ENCODE measurements at regions not wholly inside any gene's neighbourhood (a gene's known extent, or its start where the extent isn't known, plus 50 kb on each side); places are given as distances from the start of the nearest gene placed in this dataset.

- DNase-seq = peak; percentile 13
Measured at GRCh38 chr7:41910940-41911600, 208.2 kb upstream of the INHBA start.

GRCh38 chr7:41907444-41907843, 204.6 kb upstream of the INHBA start:
- no peak for DNase-seq

- DNase-seq = no peak
Measured at GRCh38 chr7:41900532-41900931, 197.6 kb upstream of the INHBA start.

- no peak for DNase-seq
Measured at GRCh38 chr7:41899823-41900433, 197.0 kb upstream of the INHBA start.

GRCh38 chr7:41893656-41894055, 190.8 kb upstream of the INHBA start:
- no peak for DNase-seq

GRCh38 chr7:41892356-41893100, 189.6 kb upstream of the INHBA start:
- no peak for DNase-seq

- no peak for DNase-seq
Measured at GRCh38 chr7:41891950-41892349, 189.1 kb upstream of the INHBA start.

- DNase-seq = no peak
Measured at GRCh38 chr7:41890631-41891274, 187.9 kb upstream of the INHBA start.

- no peak for DNase-seq
Measured at GRCh38 chr7:41889472-41889871, 186.6 kb upstream of the INHBA start.

- no peak for DNase-seq
Measured at GRCh38 chr7:41889040-41889439, 186.2 kb upstream of the INHBA start.

GRCh38 chr7:41887416-41887815, 184.5 kb upstream of the INHBA start:
- DNase-seq = peak; percentile 30

- DNase-seq = peak; percentile 67
Measured at GRCh38 chr7:41886901-41887311, 184.0 kb upstream of the INHBA start.

- peak; percentile 75 for DNase-seq
Measured at GRCh38 chr7:41886262-41886900, 183.5 kb upstream of the INHBA start.

- peak; percentile 3 for DNase-seq
Measured at GRCh38 chr7:41885748-41886147, 182.9 kb upstream of the INHBA start.

- no peak for DNase-seq
Measured at GRCh38 chr7:41885078-41885477, 182.2 kb upstream of the INHBA start.

GRCh38 chr7:41882745-41883420, 180.0 kb upstream of the INHBA start:
- no peak for DNase-seq

- DNase-seq = no peak
Measured at GRCh38 chr7:41882256-41882655, 179.4 kb upstream of the INHBA start.

- peak; percentile 7 for DNase-seq
Measured at GRCh38 chr7:41881331-41882130, 178.6 kb upstream of the INHBA start.

- DNase-seq = no peak
Measured at GRCh38 chr7:41880107-41880506, 177.2 kb upstream of the INHBA start.

- no peak for DNase-seq
Measured at GRCh38 chr7:41879403-41879802, 176.5 kb upstream of the INHBA start.
